ENCODE measurements at regions not wholly inside any gene's neighbourhood (a gene's known extent, or its start where the extent isn't known, plus 50 kb on each side); places are given as distances from the start of the nearest gene placed in this dataset.

- TF ChIP-seq CTCF (IDR thresholded peaks at IDR 0.05), result no peak
- Mint-ChIP-seq H3K9me3 (peaks cover 2 to 12% (median 5%) of the 10 kb centered on the region in 7 donors), H3K27ac (no peak overlapping the region), H3K4me3 (no peak overlapping the region), H3K4me1 (no peaks in the 10 kb centered on the region), H3K36me3 (no peaks in the 10 kb centered on the region), H3K27me3 (ENCODE audit: low read depth in 3 of 3) (no peaks in the 10 kb centered on the region)
- Histone ChIP-seq H3K79me2 (ENCODE audit: insufficient read depth, low read length) (no peaks in the 10 kb centered on the region), H3K4me2 (replicated peaks; ENCODE audit: extremely low read depth, low read length, poor library complexity, severe bottlenecking) (no peak overlapping the region), H3K4me3 (replicated peaks in 1 of 3; ENCODE audit: low read depth in 2 of 3, low read length in 3 of 3) (no peak overlapping the region), H3K9ac (ENCODE audit: insufficient read depth, low read length, poor library complexity, severe bottlenecking) (no peak overlapping the region), H3K27me3 (ENCODE audit: control insufficient read depth in 2 of 2, insufficient read depth in 2 of 2, low read length in 2 of 2) (no peaks in the 10 kb centered on the region), H3K9me3 (replicated peaks in 1 of 2; ENCODE audit: control insufficient read depth in 1 of 2, insufficient read depth in 1 of 2, low read length in 2 of 2) (peaks cover 0 to 4% of the 10 kb centered on the region in 2 donors), H3K27ac (ENCODE audit: low read depth in 1 of 2, low read length in 2 of 2) (no peak overlapping the region), H2AFZ (ENCODE audit: insufficient read depth, low read depth, low read length, poor library complexity, severe bottlenecking) (no peak overlapping the region), H4K20me1 (ENCODE audit: insufficient read depth, low read length) (no peaks in the 10 kb centered on the region), H3K36me3 (replicated peaks in 1 of 2; ENCODE audit: control insufficient read depth in 1 of 2, insufficient read depth in 2 of 2, low read length in 2 of 2) (no peaks in the 10 kb centered on the region), H3K4me1 (ENCODE audit: control insufficient read depth in 1 of 2, insufficient read depth in 2 of 2, low read length in 2 of 2) (no peaks in the 10 kb centered on the region)
- DNase-seq, result no peak
- intact Hi-C loops (cut with micrococcal nuclease), result no loop called here
- no CpG with 5 or more reads among the region's 2 CpGs for WGBS (ENCODE audit: insufficient coverage)
Observed at GRCh38 chr6:142592876-142593275, 291.1 kb downstream of the ADGRG6 start.

GRCh38 chr6:142597836-142598235, 296.0 kb downstream of the ADGRG6 start:
- Histone ChIP-seq H3K79me2 (ENCODE audit: insufficient read depth, low read length) (no peaks in the 10 kb centered on the region), H3K4me2 (replicated peaks; ENCODE audit: extremely low read depth, low read length, poor library complexity, severe bottlenecking) (no peak overlapping the region), H3K4me1 (ENCODE audit: control insufficient read depth in 1 of 2, insufficient read depth in 2 of 2, low read length in 2 of 2) (no peaks in the 10 kb centered on the region), H3K9me3 (replicated peaks in 1 of 2; ENCODE audit: control insufficient read depth in 1 of 2, insufficient read depth in 1 of 2, low read length in 2 of 2) (no peaks in the 10 kb centered on the region), H3K27ac (ENCODE audit: low read depth in 1 of 2, low read length in 2 of 2) (no peak overlapping the region), H3K4me3 (replicated peaks in 1 of 3; ENCODE audit: low read depth in 2 of 3, low read length in 3 of 3) (no peak overlapping the region), H3K9ac (ENCODE audit: insufficient read depth, low read length, poor library complexity, severe bottlenecking) (no peak overlapping the region), H3K27me3 (ENCODE audit: control insufficient read depth in 2 of 2, insufficient read depth in 2 of 2, low read length in 2 of 2) (no peaks in the 10 kb centered on the region), H3K36me3 (replicated peaks in 1 of 2; ENCODE audit: control insufficient read depth in 1 of 2, insufficient read depth in 2 of 2, low read length in 2 of 2) (no peaks in the 10 kb centered on the region), H2AFZ (ENCODE audit: insufficient read depth, low read depth, low read length, poor library complexity, severe bottlenecking) (no peak overlapping the region), H4K20me1 (ENCODE audit: insufficient read depth, low read length) (no peaks in the 10 kb centered on the region)
- TF ChIP-seq CTCF (IDR thresholded peaks at IDR 0.05), result no peak
- WGBS (ENCODE audit: insufficient coverage), result no CpG with 5 or more reads among the region's 5 CpGs
- Mint-ChIP-seq H3K27me3 (ENCODE audit: low read depth in 3 of 3) (peaks cover 0 to 2% (median 2%) of the 10 kb centered on the region in 3 donors), H3K36me3 (no peaks in the 10 kb centered on the region), H3K4me1 (no peaks in the 10 kb centered on the region), H3K4me3 (no peak overlapping the region), H3K27ac (no peak overlapping the region), H3K9me3 (peaks cover 0 to 5% (median 2%) of the 10 kb centered on the region in 7 donors)
- intact Hi-C loops (cut with micrococcal nuclease), result no loop called here
- DNase-seq, result no peak

All from CD14-positive monocyte (primary cell).